Right lobe of liver (tissue), 6 donors: ENCODE measurements at regions not wholly inside any gene's neighbourhood (a gene's known extent, or its start where the extent isn't known, plus 50 kb on each side); places are given as distances from the start of the nearest gene placed in this dataset.
A peak's percentile ranks its signal among the peaks of the same experiment; 100 is the strongest.
"Not testable (repeated sequence)": the region's sequence is repeated elsewhere in the genome, so short reads cannot be mapped to it uniquely, and the experiment has no call there.

ENCODE experiments used
- ATAC-seq, 4 donors: fragments of 200-7000 bp; cut with Tn5 transposase; one replicate each; pipeline ENCODE4 v1.9.1; 2020; ENCODE audit warnings: mild to moderate bottlenecking in 4 of 4, moderate library complexity in 4 of 4
- DNase-seq, 3 donors: peaks; one replicate each; pipeline ENCODE4 v3.0.0-alpha.2; 2020
- H3K27ac ChIP-seq, 3 donors: fragments of 200-600 bp; one replicate each; pipeline ENCODE4 v1.8.0; 2022
- H3K27me3 ChIP-seq, 2 donors: fragments of 200-600 bp; one replicate each; pipeline ENCODE4 v1.8.0; 2022
- H3K36me3 ChIP-seq, 4 donors: fragments of 200-600 bp; sonication (generic) in 1 of 4; one replicate each; pipeline versions ENCODE4 v1.5.1 to v1.8.0; 2017 to 2022; ENCODE audit warnings: control low read depth in 1 of 4
- H3K4me1 ChIP-seq, 4 donors: fragments of 200-600 bp; sonication (generic) in 1 of 4; one replicate each; pipeline versions ENCODE4 v1.5.1 to v1.8.0; 2017 to 2022; ENCODE audit warnings: control low read depth in 1 of 4
- H3K4me3 ChIP-seq, 3 donors: fragments of 200-600 bp; one replicate each; pipeline ENCODE4 v1.8.0; 2022
- H3K9me3 ChIP-seq, 4 donors: fragments of 200-600 bp; sonication (generic) in 1 of 4; one replicate each; pipeline versions ENCODE4 v1.5.1 to v1.8.0; 2017 to 2022; ENCODE audit warnings: control low read depth in 1 of 4
- WGBS: methylation state at CpG from one replicate; pipeline ENCODE4 v1.1.6; 2018; ENCODE audit warnings: low coverage, low lambda C conversion rate; ENCODE audit not compliant: insufficient coverage; ENCODE audit errors: missing lambda C conversion rate; 5-methylcytosine and 5-hydroxymethylcytosine counted together
- intact Hi-C, 2 donors: fragments of 100-400 bp; cut with DNase I; formaldehyde crosslinking; loops; one replicate each; pipeline versions ENCODE4 v1.11.2 to v1.14.1; 2022
- donor health status: DM: no; HTN: yes; CAD: no.
- donor health status: DM: no; HTN: no; CAD: no.
- donor health status: DM: no; HTN: no; CAD: no.
- donor health status: DM: no; HTN: yes; CAD: no.
- donor health status: DM: no; HTN: yes; CAD: no.

DNA sequence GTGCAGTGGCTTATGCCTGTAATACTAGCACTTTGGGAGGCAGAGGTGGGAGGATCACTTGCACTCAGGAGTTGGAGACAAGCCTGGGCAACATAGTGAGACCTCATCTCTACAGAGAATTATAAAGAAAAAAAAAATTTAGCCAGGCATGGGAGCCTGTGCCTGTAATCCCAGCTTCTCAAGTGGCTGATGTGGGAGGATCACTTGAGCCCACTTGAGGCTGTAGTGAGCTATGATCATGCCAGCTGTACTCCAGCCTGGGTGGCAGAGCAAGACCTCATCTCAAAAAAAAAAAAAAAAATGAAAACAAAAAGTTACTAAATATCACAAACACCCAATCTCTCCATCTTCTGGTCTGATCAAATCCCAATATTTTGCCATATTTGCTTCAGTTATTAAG is 142.6 kb downstream of the DAZ2 start:
- H3K36me3 ChIP-seq, H3K9me3 ChIP-seq, H3K4me3 ChIP-seq, H3K27me3 ChIP-seq, H3K27ac ChIP-seq, ATAC-seq, DNase-seq, H3K4me1 ChIP-seq, intact Hi-C loops: not testable (repeated sequence)

DNA sequence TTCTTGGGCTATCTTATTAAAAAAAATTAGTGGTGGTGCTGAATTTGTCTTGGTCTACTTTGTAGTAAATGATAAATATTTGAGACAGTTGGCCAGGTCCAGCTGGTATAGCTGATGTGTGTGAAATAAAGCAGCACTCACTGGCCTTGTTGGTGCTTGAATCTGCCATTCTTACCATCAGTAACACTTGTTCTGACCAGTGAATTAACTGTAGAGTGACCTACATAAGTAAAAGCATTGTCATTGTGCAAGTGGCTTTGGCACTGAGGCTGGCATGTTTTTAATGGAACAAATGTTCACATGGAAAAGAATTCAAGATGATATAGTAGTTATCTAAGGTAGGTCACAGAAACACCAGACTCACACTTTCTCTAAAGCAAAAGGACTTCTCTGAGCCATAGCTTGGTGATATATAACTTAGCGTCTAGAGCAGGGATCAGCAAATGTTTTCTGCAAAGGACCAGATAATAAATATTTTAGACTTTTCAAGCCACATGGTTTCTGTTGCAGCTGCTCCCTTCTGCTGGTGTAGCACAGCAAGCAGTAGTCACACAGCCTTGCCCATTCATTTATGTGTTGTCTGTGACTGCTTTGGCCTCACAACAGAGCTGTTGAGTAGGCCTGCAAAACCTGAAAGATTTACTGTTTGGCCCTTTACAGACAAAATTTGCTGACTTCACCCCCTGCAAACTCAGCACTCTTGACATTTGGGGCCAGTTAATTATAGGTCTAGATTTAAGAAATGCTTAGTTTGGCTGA is 144.1 kb downstream of the DAZ2 start:
- ATAC-seq, DNase-seq, H3K4me1 ChIP-seq, H3K36me3 ChIP-seq, intact Hi-C loops, H3K27ac ChIP-seq, H3K27me3 ChIP-seq, H3K9me3 ChIP-seq, H3K4me3 ChIP-seq: not testable (repeated sequence)
- WGBS = no CpG with 5 or more reads among the region's 1 CpG

DNA sequence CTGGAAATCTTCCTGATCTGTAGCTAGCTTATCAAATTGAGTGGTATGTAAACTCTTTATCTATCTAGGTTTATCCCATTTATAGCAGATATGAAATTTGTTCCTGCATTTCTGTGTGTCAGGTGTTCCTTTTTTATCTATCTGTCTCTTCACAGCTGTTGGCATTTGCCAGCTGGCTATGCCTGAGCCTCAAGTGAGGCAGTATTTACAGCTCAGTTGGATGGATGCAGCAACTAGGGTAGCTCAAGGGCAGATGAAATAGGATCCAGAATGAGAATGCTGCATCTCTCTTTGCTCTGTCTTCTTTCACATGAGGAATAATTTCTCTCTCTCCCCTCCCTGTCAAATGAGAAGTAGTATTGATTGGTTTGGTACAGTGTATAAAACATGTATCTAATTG is 144.8 kb downstream of the DAZ2 start:
- DNase-seq, intact Hi-C loops, H3K9me3 ChIP-seq, H3K27me3 ChIP-seq, H3K36me3 ChIP-seq, ATAC-seq, H3K27ac ChIP-seq, H3K4me1 ChIP-seq, H3K4me3 ChIP-seq: not testable (repeated sequence)

DNA sequence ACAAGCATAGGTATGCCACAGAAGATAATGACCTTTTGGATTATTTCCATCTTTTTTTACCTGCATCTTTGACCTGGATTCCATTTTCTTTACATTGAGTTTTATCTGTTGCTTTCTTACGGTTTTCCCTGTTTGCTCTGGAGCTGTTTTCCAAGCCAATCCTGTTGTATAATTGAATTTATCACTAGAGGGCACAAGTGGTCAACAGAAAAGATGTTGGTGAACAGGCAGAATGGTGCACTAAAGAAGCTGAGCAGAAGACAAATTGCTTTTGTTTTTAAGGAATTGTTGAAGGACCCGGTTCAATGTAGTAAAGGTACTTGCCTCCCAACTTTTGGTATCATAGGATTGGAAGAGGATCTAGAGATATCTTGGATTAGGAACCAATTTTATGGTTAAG is 177.8 kb downstream of the DAZ2 start:
- intact Hi-C loops, H3K4me1 ChIP-seq, ATAC-seq, H3K4me3 ChIP-seq, H3K27me3 ChIP-seq, H3K9me3 ChIP-seq, H3K27ac ChIP-seq, H3K36me3 ChIP-seq, DNase-seq: not testable (repeated sequence)
- WGBS = no CpG with 5 or more reads among the region's 2 CpGs

DNA sequence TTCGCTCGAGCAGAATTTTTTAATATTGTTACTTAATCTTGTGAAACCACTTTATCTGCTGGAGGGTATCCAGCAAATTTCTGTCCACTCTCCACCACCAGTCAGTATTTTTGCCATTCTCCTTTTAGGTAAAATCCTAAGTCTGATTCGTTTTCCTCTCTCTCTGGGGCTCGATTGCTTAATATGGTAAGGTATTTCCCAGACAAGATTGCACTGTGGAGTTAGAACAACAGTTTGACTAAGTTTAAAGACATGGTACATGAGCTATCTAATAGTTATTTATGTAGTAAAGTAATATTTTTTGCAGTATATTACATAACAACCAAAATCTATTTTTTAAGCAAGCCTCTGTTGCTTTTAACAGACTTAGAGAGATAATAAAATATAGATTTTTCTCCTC is 181.9 kb downstream of the DAZ2 start:
- H3K27ac ChIP-seq, intact Hi-C loops, ATAC-seq, H3K4me1 ChIP-seq, DNase-seq, H3K4me3 ChIP-seq, H3K27me3 ChIP-seq, H3K36me3 ChIP-seq, H3K9me3 ChIP-seq: not testable (repeated sequence)
- no CpG with 5 or more reads among the region's 4 CpGs for WGBS

DNA sequence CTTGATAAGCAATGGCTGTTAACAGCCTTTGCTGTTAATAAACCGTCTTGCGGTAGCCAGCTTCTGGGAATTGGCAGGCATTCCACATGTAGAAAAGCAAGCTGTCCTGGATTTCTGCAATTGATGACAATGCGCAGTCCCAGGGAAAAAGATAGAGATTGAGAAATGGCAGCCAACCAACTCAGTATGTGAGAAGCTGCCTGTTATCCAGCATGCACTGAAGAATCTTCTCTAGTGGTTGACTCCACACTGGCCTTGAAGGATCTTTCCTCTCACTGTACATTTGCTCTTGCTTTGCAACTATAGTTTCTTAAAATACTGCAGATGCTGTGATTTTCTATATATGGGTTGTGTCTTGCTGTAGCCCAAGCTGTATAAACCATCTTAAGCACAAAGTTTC is 182.5 kb downstream of the DAZ2 start:
- H3K4me1 ChIP-seq, H3K4me3 ChIP-seq, H3K36me3 ChIP-seq, intact Hi-C loops, H3K9me3 ChIP-seq, ATAC-seq, H3K27me3 ChIP-seq, H3K27ac ChIP-seq, DNase-seq: not testable (repeated sequence)
- WGBS = no CpG with 5 or more reads among the region's 3 CpGs

DNA sequence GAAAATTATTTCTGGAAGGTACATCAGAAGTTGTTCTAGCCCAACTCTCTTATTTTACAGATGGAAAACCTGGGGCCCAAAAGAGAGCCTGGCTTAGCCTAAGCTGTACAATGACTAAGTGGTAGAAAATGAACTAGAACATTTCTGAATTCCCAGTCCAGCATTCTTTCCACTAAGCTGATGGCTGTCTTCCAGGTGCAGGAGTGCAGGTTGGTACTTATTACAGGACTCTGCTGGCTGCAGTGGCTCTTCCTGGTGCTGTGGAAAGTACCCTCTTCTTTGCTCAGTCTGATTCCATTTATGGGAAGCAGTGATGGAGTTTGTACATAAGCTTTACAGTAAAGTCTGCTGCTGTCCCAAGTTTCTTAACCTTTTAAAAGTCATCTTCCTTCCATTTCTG is 196.6 kb downstream of the DAZ2 start:
- H3K9me3 ChIP-seq, H3K36me3 ChIP-seq, H3K27me3 ChIP-seq, intact Hi-C loops, H3K27ac ChIP-seq, H3K4me1 ChIP-seq, DNase-seq, H3K4me3 ChIP-seq: not testable (repeated sequence)
- ATAC-seq = peak; percentile 45 to 64 (median 55)

DNA sequence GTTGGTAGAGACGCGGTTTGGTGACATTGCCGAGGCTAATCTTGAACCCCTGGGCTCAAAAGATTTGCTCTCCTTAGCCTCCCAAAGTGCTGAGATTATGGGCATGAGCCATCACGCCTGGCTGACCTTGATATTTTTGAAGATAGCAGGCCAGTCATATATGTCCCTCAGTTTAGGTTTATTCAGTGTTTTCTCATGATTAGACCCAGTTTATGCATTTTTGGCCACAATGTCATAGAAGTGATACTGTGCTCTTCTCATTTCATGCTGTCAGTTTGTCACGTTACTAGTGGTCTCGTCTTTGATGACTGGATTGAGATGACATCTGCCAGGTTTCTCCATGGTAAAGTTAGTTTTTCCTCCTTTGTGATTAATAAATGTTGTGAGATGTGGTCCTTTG is 209.9 kb downstream of the DAZ2 start:
- H3K27me3 ChIP-seq, ATAC-seq, H3K9me3 ChIP-seq, H3K27ac ChIP-seq, H3K4me1 ChIP-seq, DNase-seq, H3K4me3 ChIP-seq, H3K36me3 ChIP-seq, intact Hi-C loops: not testable (repeated sequence)
- no CpG with 5 or more reads among the region's 6 CpGs for WGBS

DNA sequence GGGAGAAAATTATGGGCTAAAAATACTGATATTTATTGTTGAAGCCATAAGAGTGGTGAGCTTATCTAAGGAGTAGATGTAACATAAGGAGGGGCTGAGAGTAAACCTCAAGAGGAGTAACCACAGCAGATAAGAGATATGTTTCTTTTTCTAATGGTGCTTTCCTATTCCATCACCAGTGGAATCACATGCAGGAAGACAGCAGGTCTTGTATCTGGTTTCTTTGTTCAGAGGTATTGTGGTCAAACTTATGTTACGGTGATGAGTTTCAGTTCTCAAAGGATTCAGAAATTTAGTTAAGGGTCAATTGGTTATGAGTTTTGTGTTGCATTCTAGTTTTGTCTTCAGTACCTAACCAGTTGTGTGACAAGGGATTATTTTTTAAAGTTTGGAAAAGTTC is 225.4 kb downstream of the DAZ2 start:
- H3K36me3 ChIP-seq, H3K27me3 ChIP-seq, H3K27ac ChIP-seq, ATAC-seq, DNase-seq, H3K9me3 ChIP-seq, H3K4me3 ChIP-seq, H3K4me1 ChIP-seq, intact Hi-C loops: not testable (repeated sequence)
- no CpG with 5 or more reads among the region's 1 CpG for WGBS

DNA sequence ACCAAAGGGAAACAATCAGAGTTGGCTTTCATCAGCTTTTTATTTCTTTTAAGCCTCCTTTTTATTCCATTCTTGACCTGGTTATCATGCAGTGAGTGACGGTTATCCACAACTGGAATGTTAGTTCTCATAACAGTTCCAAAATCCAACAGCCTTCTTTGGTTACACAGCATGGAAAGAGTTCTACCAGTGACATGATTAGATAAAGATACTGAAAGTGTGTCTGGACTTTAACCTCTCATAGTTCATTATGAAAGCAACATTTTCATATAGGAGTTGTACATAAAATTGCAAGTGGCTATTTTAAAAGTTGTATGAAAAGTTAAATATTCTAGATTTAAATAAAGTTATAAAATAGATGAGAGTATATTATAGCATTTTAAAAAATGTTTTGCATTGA is 225.9 kb downstream of the DAZ2 start:
- DNase-seq, H3K9me3 ChIP-seq, H3K4me1 ChIP-seq, H3K27me3 ChIP-seq, H3K4me3 ChIP-seq, H3K27ac ChIP-seq, ATAC-seq, intact Hi-C loops, H3K36me3 ChIP-seq: not testable (repeated sequence)
- no CpG with 5 or more reads among the region's 1 CpG for WGBS

DNA sequence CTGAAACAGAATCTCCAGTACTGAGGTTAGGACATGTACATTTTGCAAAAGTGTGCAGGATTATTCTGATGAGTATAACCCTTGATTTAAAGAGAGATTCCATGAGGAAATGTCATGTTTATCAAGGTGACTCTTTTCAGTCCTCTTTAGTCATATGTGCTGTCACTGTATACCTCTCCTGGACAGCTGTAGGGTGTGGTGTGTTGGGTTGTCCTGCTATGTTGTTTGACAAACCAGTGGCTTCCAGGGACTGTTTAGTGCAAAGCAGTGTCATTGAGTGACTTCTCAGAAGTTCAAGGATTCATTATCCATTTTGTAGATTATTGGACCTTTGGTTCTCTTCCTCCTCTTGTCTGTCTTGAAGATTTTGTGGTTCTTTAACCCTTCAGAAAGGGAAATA is 236.3 kb downstream of the DAZ2 start:
- H3K4me3 ChIP-seq, H3K4me1 ChIP-seq, H3K9me3 ChIP-seq, DNase-seq, H3K27me3 ChIP-seq, intact Hi-C loops, ATAC-seq, H3K36me3 ChIP-seq, H3K27ac ChIP-seq: not testable (repeated sequence)

DNA sequence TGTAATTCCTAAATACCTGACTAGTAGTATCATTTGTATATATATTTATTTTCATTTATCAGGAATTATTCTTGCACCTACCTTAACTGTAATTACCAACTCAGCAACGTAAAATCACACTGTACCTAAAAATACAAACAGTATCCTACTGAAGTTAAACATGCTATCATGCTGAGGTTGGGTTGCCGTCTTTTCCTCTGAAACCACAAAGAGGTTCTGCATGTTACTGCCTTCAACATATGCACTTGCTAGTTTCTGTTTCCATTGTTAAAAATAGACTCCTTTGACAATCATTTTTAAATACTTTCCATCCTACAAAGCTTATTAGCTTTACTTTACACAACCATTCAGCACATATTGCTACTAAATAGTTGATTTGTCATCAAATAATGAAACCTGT is 283.6 kb downstream of the DAZ2 start:
- H3K27me3 ChIP-seq, H3K4me3 ChIP-seq, H3K9me3 ChIP-seq, H3K36me3 ChIP-seq, DNase-seq, H3K4me1 ChIP-seq, ATAC-seq, intact Hi-C loops, H3K27ac ChIP-seq: not testable (repeated sequence)
- WGBS = no CpG with 5 or more reads among the region's 2 CpGs
